ENCODE measurements at regions not wholly inside any gene's neighbourhood (a gene's known extent, or its start where the extent isn't known, plus 50 kb on each side); places are given as distances from the start of the nearest gene placed in this dataset.
"Not testable (repeated sequence)": the region's sequence is repeated elsewhere in the genome, so short reads cannot be mapped to it uniquely, and the experiment has no call there.

DNA sequence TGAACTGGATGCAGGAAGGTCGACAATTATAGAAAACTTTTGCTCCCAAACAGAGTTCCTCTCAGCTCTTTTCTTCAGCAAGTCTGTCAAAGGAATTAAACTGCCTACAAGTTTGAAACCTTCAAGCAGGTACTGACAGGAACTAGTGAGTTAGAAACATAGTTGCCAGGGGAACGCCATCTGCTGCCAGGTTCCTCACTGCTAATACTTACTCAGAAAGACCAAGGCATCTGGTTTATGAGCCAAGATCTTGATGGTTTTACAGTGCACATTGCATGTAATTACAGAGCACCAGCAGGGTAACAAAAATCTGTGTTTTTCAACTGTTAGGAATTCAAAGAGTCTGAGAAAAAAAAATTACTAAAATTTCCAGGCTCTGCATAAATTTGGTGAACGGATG is 300.0 kb upstream of the NRG3 start:
- no peak for DNase-seq (ENCODE audit: low spot score)

DNA sequence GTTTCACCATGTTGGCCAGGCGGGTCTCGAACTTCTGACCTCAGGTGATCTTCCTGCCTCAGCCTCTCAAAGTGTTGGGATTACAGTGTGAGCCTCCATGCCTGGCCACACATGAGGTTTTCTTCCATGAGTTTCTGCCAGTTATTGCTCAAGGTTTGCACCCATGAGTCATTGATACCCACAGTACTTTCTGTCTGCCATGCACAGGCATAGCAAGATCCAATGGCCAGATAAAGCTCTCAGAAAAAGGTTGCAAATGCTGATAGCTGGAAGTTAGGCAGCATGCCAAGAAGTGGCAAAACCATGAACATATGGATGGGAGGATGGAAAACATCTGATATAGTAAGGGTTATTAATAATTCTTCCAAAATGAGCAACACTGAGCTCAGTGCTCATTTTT is 298.7 kb upstream of the NRG3 start:
- no peak for DNase-seq (ENCODE audit: low spot score)

DNA sequence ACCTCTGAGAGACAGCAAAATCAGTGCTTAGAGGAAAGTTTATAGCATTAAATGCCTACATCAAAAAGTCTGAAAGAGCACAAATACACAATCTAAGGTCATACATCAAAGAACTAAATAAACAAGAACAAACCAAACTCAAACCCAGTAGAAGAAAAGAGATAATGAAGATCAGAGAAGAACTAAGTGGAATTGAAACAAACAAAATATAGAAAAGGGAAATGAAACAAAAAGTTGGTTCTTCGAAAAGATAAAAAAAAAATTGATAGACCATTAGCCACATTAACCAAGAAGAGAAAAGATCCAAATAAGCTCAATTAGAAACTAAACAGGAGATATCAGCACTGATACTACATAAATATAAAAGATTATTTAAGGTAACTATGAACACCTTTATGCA is 280.0 kb upstream of the NRG3 start:
- no peak for DNase-seq (ENCODE audit: low spot score)

DNA sequence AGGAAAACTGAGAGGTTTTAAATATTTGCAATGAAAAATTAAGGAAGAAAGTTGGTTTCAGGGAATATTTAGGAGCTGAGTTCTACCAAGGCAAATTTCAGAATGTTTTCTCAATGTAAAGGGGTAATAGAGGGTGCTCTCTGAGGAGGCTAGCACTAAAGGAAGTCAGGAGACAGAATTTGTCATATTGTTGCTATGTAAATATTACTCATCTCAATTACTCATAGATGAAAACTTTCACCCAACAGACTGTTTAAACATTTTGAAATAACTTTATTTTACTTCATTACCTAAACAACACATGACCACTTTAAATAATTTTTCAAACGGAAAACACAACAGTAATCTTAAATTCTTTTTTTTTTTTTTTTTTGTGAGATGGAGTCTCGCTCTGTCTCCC is 274.8 kb upstream of the NRG3 start:
- DNase-seq (ENCODE audit: low spot score): no peak

DNA sequence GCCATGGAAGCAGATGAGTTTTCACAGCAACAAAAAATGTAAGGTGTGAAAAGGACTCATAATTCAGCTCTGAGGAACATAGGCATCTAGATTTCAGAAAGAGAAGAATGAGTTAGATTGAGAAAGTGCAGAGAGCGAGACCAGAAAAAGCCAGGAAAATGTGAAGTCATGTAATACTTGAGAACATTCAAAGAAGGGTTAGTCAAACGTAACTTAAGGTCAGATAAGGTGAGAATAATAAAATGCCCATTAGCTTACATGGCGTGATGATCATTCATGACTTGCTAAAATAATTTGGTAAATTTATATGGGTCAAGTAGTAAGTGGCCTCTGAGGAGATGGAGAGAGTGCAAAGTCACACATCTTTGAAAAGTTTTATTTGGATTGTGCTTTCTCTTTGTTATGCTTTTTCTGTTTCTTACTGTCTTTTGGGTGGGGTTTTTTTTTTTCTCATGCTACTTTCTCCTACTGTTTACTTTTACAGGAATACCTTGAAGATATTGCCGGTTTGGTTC is 271.8 kb upstream of the NRG3 start:
- no peak for DNase-seq (ENCODE audit: low spot score)

DNA sequence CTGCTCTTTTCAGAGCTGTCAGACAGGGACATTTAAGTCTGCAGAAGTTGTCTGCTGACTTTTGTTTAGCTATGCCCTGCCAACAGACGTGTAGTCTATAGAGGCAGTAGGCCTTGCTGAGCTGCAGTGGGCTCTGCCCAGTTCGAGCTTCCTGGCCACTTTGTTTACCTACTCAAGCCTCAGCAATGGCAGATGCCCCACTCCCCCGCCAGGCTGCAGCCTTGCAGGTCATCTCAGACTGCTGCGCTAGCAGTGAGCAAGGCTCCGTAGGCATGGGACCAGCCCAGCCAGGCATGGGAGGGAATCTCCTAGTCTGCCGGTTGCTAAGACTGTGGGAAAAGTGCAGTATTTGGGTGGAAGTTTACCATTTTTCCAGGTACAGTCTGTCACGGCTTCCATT is 230.5 kb upstream of the NRG3 start:
- DNase-seq (ENCODE audit: low spot score): not testable (repeated sequence)

DNA sequence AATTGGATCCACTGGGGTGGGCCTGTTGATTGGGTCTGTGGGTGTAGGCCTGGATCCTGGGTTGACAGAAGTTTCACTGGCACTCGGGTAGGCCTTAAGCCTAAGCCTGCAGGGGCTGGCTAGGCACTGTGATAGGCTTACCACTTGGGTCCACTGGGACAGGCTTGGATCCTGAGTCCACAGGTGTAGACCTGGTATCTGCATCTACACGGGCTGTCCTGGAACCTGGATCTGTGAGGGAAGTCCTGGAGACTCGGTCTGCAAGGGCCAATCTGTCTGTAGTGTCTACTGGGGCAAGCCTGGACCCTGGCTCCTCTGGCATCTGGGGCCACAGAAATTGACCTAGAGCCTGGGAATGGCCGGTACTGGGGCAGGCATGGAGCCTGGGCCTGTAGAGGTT is 219.0 kb upstream of the NRG3 start:
- no peak for DNase-seq (ENCODE audit: low spot score)

DNA sequence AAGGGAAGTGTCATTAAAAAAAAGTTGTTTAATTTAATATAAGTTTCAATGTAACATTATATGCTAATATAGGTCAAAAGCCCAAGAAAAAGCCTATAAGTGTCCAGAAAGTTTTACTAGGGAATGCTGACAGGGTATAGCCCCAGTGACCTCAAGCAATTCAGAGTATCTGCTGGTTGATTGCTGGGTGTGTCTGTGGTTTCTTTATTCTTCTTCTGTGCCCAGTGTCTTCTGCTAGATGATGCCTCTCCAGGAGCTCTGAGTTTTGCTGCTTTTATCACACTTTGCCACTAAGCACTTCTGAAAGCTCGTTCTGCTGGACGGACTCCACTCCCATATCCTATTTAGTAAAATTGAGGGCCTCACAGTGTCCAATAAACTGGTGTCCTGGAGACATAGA is 212.2 kb upstream of the NRG3 start:
- no peak for DNase-seq (ENCODE audit: low spot score)

DNA sequence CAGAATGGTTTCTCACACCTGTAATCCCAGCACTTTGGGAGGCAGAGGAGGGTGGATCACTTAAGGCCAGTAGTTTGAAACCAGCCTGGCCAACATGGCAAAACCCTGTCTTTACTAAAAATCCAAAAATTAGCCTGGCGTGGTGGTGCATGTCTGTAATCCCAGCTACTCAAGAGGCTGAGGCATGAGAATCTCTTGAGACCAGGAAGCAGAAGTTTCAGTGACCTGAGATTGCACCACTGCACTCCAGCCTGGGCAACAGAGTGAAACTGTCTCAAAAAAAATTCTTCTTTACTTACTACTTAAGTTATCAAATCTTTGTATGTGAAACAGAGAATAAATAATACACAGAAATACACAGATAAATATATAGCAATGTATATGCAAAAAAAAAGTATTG is 210.2 kb upstream of the NRG3 start:
- not testable (repeated sequence) for DNase-seq (ENCODE audit: low spot score)

DNA sequence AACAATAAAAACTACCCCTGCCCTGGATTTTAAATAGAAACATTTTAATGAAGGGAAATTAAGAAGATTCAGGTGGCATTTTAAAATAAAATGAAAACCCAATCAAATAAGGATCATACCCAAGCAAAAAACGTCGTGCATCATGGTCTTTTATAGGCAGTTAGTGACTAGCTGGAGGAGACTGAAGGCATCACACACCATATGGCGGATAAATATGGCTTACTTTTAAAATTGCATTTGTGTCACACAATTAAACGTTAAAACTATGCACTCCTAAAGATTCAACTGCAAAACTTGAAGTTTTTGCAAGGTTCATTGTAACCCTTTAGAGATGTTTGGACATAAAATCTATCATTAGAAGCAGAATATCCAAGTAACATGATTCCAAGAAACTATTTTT is 200.1 kb upstream of the NRG3 start:
- DNase-seq (ENCODE audit: low spot score): no peak

DNA sequence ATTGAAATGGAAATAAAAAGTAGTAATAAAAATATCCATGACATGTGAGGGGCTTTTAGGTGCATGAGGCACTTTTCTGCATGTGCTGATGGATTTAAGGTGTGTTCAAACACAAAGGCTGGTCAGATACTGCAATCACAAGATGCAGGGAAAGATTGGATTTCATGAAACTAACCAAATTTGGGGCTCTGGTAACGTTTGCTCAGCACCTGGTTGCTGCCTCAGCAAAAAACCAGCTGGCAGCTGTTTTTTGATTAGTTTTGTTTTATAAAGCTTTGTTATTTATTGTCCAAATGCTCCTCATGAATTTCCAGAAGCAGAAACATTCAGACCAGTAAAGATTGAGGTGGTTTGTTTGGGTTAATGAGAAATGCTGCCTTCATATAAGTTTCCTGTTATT is 195.7 kb upstream of the NRG3 start:
- no peak for DNase-seq (ENCODE audit: low spot score)

DNA sequence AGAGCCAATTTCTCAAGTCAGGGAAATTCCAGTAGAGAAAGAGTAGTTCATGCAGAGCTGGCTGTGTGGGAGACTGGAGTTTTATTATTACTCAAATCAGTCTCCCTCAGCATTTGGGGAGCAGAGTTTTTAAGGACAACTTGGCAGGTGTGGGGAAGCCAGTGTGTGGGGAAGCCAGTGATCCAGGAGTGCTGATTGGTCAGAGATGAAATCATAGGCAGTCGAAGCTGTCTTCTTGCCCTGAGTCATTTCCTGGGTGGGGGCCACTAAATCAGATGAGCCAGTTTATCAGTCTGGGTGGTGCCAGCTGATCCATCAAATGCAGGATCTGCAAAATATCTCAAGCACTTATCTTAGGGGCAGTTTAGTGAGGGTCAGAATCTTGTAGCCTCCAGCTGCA is 194.6 kb upstream of the NRG3 start:
- DNase-seq (ENCODE audit: low spot score): no peak

DNA sequence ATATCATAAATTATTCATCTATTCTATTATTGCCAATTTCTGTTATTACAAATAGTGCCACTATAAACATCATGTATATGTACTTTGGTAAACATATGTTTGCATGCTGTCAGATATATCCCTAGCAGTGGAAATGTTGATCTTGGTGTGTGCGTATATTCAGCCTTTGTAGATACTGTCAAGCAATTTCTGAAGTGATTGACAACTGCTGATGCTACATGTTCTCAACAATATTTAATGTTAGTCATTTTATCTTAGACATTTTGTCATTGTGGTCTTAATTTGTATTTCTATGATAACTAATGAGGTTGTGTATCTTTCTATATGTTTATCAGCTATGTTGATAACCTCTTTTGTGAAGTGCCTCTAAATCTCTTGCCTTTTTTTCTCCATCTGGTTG is 186.5 kb upstream of the NRG3 start:
- no peak for DNase-seq (ENCODE audit: low spot score)

DNA sequence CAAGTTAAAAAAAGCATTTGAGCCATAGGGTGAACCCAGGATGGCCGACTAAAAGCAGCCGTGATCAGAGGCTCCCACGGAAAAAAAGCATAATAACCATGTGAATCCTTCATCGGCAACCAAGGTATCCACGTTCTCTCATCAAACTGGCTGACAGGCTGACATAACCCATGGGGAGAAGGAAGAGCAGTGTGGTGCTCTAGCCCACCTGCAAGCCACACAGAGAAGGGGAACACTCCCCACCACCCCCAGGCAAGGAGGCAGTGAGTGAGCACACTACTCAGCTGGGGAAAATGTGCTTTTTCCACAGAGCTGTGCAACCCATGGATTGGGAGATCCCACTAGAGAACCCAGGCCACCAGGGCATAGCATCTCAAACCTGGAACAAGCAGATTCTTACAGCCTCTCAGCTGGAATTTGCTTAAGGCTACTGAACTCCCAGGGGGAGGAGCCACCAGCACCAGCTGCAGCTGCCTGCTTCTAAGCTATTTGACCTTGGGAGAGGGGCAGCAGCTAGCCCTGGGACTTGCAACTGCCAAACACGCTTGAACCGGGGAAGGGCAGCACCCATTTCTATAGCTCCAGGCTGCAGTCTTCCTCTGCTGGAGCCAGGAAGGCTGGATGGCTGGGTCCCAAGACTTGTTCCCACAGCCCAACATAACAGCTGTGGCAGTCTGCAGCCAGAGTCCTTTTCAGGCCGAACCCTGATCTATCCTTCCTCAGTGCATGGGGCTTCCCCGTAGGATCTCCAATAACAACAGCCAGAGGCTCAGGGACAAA is 178.2 kb upstream of the NRG3 start:
- DNase-seq (ENCODE audit: low spot score): no peak

DNA sequence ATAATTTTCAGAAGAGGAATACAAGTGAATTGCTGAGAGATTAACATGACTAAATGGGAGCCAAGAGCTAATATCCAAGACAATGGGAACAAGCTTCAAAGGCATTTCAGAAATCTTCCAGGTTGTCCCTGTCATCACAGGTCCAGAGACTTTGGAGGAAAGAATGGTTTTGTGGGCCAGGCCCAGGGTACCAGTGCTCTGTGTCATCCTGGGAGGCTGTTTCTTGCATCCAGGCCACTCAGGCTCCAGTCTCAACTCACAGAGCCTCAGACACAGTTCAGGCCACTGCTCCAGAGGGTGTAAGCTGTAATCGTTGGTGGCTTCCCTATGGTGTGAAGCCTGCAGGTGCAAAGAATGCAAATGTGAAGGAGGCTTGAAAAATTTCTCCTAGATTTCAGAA is 170.4 kb upstream of the NRG3 start:
- no peak for DNase-seq (ENCODE audit: low spot score)

DNA sequence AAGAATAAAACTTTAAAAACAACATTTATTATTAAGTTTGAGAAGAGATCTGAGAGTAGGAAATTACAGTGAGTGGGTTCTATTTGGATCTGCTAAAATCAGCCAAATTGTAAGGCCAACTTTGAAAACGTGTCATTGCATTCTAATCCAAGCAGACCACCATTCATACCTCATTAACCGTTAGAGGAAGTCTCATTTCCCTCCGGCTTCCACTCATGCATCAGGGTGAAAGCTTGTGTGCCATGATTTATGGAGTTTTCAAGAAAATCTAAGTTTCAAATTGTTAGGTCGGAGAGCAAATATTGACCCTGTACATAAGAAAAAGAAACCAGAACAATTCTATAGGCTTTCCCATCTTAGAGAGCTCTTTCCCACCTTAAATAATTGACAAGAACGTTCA is 166.6 kb upstream of the NRG3 start:
- DNase-seq (ENCODE audit: low spot score): no peak

DNA sequence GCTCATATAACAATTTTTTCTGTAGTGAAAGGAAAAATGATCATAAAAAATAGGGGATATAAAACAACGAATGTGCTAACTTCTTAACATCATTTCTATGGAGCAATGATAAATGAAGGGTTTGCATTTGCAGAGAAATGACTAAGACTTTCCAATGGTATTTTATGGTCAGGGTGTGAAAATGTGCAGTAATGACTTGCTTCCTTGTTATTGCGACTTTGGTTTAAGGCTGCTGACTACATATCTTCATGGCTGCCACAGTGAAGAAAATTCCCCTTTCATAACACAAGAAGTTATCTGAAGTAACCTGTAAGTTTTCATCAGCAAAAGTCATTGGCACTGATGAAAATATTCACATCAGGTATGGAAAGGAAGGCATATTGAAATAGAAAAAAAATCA is 166.1 kb upstream of the NRG3 start:
- no peak for DNase-seq (ENCODE audit: low spot score)

DNA sequence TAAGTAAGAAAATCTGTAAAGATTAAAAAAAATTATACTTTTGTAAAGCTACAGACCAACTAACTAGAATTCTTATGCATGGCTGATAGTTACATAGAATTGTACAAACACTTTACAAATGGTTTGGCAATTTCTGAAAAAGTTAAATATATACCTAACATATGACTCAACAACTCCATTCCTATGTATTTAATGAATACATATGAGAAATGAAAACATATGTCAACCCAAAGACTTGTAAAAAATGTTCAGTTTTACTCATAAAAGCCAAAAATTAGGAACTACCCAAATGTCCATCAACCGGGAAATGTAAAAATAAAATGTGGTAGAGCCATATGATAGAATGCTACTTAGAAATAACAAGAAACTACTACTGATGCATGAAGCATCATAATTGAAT is 152.6 kb upstream of the NRG3 start:
- no peak for DNase-seq (ENCODE audit: low spot score)

DNA sequence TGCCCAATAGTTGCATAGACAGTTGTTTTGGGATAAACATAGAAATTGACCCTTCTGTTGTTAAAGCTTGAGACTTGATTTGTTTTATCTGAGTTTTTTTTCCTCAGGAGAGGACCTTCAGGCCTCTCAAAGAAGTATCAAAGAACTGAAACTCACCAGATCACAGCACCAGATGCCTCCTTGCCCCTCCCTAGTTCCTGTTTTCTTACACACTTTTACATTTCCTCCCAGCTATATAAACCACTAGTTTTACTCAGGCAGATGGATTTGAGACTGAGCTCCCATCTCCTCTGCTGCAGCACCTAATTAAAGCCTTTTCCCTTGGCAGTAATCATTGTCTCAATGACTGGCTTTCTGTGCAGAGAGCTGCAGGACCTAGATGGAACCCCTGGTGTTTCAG is 150.6 kb upstream of the NRG3 start:
- DNase-seq (ENCODE audit: low spot score): no peak

DNA sequence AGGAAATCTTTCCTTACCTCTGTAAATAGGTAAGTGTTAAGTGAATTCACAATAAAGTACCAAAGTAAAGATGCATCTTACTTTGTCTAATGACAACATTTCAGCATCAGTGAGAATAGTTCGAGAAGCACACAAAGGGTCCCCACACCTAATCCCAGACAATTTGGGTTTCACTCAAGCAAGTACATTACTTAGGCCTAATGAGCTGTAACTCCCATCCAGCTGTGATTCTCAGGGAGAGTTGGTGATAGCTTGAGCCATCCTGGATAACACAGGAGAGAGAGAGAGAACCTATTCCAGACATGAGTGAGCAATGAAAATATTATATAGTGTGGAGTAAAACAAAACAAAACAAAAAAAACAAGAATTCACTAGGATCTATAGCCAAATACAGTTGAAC is 149.1 kb upstream of the NRG3 start:
- DNase-seq (ENCODE audit: low spot score): no peak

DNA sequence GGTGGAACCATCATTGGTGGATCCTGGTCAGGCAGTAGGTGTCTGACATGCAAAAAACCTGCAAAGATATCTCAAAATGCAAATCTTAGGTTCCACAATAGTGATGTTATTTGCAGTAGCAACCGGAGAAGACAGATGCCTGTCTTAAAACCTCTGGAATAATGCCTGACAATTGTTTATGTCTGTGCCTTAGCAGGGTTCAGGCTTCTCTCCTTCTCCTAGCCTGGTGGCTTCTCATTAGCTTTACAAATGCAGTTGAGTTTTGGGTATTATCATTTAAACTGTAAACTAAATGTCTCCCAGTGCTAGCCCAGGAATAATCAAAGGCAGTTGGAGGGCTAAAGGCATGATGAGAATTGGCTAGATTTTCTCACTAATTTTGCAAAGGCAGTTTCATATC is 146.3 kb upstream of the NRG3 start:
- no peak for DNase-seq (ENCODE audit: low spot score)

DNA sequence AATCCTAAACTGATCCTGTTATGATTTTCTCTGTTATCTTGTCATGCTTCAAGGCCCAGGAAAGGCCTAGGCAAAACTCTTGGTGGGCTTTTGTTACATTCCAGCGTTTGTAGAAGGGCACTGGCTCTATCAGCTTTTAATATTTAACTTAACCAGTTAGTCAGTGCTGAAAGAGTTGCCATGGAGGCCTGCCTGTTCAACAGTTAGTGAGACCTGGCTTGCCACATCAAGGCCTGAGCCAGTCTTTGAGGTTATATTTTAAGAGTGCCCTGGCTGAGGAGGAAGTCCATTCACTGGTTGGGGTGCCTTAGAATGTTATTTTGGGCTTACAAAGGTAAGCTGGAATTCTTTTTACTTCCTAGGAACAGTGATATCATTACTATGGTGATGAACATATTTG is 144.1 kb upstream of the NRG3 start:
- no peak for DNase-seq (ENCODE audit: low spot score)

DNA sequence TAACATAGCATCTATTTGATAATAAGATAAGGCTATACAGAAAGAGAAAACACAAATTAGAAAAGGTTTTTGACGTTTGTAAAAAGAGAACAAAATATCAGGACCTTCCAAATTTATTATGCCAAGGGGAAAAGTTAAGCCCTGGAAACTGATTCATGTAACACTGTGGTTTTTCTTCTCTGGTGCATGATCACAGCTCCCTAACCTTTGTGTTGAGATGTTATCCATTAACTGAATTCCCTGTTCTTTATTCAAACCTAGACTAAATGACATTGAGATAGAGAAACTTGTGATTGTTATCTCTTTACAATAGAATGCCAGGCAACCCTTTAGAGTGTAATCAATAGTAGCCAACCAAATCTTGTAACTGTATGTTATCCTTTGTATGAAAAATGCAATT is 141.5 kb upstream of the NRG3 start:
- no peak for DNase-seq (ENCODE audit: low spot score)

DNA sequence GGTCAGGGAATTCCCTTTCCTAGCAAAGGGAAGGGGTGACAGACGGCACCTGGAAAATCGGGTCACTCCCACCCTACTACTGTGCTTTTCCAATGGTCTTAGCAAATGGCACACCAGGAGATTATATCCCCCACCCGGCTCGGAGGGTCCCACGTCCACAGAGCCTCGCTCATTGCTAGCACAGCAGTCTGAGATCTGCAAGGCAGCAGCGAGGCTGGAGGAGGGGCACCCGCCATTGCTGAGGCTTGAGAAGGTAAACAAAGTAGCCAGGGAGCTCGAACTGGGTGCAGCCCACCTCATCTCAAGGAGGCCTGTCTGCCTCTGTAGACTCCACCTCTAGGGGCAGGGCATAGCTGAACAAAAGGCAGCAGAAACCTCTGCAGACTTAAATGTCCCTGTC is 139.8 kb upstream of the NRG3 start:
- DNase-seq (ENCODE audit: low spot score): not testable (repeated sequence)

Data from H4 (cell line).